KMS-11 (cell line): ENCODE measurements at regions not wholly inside any gene's neighbourhood (a gene's known extent, or its start where the extent isn't known, plus 50 kb on each side); places are given as distances from the start of the nearest gene placed in this dataset.

Source experiments
- H2AFZ ChIP-seq: fragments of 200-600 bp; sonication (generic); 2 replicates; pipeline ENCODE4 v1.6.1; 2016; ENCODE audit warnings: antibody characterized with exemption, mixed run types, low read depth
- H3K27ac ChIP-seq: fragments of 200-600 bp; sonication (generic); 2 replicates; pipeline ENCODE4 v1.6.1; 2016; ENCODE audit warnings: mild to moderate bottlenecking, mixed run types
- H3K27me3 ChIP-seq: fragments of 200-600 bp; sonication (generic); 2 replicates; pipeline ENCODE4 v1.6.1; 2017; ENCODE audit warnings: mild to moderate bottlenecking, low read depth, mixed run types, moderate library complexity; ENCODE audit not compliant: insufficient read depth
- H3K36me3 ChIP-seq: fragments of 200-600 bp; sonication (generic); 2 replicates; pipeline ENCODE4 v1.6.1; 2017; ENCODE audit warnings: mild to moderate bottlenecking, mixed run types; ENCODE audit not compliant: insufficient read depth
- H3K4me1 ChIP-seq: fragments of 200-600 bp; sonication (generic); 2 replicates; pipeline ENCODE4 v1.6.1; 2016; ENCODE audit warnings: mild to moderate bottlenecking, low read depth, mixed run types; ENCODE audit not compliant: poor library complexity, severe bottlenecking
- H3K4me2 ChIP-seq: fragments of 200-600 bp; sonication (generic); 2 replicates; pipeline ENCODE4 v1.7.0; 2016; ENCODE audit warnings: mild to moderate bottlenecking, mixed run types
- H3K4me3 ChIP-seq: fragments of 200-600 bp; sonication (generic); IDR thresholded peaks from 2 replicates; pipeline ENCODE4 v1.6.1; 2017; ENCODE audit warnings: low read depth, low read length, mixed read lengths; ENCODE audit not compliant: insufficient read depth
- H3K79me2 ChIP-seq: fragments of 200-600 bp; sonication (generic); 2 replicates; pipeline ENCODE4 v1.6.1; 2016; ENCODE audit warnings: low read depth, mixed run types; ENCODE audit not compliant: insufficient read depth
- H3K9ac ChIP-seq: fragments of 200-600 bp; sonication (generic); 2 replicates; pipeline ENCODE4 v1.6.1; 2016; ENCODE audit warnings: mild to moderate bottlenecking, mixed run types
- H4K20me1 ChIP-seq: fragments of 200-600 bp; sonication (generic); 2 replicates; pipeline ENCODE4 v1.6.1; 2016; ENCODE audit warnings: mild to moderate bottlenecking, mixed run types; ENCODE audit not compliant: insufficient read depth
- TF ChIP-seq, protein P1 (sequence below): fragments of 200-600 bp; sonication (generic); conservative IDR thresholded peaks from 2 replicates; pipeline ENCODE4 v1.6.1; 2017; ENCODE audit warnings: low read depth, mild to moderate bottlenecking, antibody characterized with exemption, low read length, moderate library complexity, mixed read lengths

- Histone ChIP-seq H2AFZ (no peak overlapping the region), H3K4me2 (no peak overlapping the region)
Measured at GRCh38 chr5:92713826-92714225, 867.2 kb downstream of the NR2F1-AS1 start.

GRCh38 chr5:92713335-92713743 is 867.7 kb downstream of the NR2F1-AS1 start:
- H3K4me1 ChIP-seq: no peaks in the 10 kb centered on the region
- no peaks in the 10 kb centered on the region for H3K36me3 ChIP-seq
- H3K9ac ChIP-seq: no peak overlapping the region
- no peak overlapping the region for H3K4me3 ChIP-seq
- TF ChIP-seq, protein P1, sequence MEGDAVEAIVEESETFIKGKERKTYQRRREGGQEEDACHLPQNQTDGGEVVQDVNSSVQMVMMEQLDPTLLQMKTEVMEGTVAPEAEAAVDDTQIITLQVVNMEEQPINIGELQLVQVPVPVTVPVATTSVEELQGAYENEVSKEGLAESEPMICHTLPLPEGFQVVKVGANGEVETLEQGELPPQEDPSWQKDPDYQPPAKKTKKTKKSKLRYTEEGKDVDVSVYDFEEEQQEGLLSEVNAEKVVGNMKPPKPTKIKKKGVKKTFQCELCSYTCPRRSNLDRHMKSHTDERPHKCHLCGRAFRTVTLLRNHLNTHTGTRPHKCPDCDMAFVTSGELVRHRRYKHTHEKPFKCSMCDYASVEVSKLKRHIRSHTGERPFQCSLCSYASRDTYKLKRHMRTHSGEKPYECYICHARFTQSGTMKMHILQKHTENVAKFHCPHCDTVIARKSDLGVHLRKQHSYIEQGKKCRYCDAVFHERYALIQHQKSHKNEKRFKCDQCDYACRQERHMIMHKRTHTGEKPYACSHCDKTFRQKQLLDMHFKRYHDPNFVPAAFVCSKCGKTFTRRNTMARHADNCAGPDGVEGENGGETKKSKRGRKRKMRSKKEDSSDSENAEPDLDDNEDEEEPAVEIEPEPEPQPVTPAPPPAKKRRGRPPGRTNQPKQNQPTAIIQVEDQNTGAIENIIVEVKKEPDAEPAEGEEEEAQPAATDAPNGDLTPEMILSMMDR: no peak
- H3K79me2 ChIP-seq: no peaks in the 10 kb centered on the region
- H4K20me1 ChIP-seq: no peaks in the 10 kb centered on the region
- no peak overlapping the region for H3K27ac ChIP-seq
- H3K4me2 ChIP-seq: no peak overlapping the region
- H2AFZ ChIP-seq: no peak overlapping the region
- H3K27me3 ChIP-seq: no peaks in the 10 kb centered on the region

More at GRCh38 chr5:92713826-92714225, 867.2 kb downstream of the NR2F1-AS1 start:
- H3K4me3 ChIP-seq: no peak overlapping the region
- H4K20me1 ChIP-seq: no peaks in the 10 kb centered on the region
- H3K27me3 ChIP-seq: no peaks in the 10 kb centered on the region
- H3K4me1 ChIP-seq: no peaks in the 10 kb centered on the region
- H3K79me2 ChIP-seq: no peaks in the 10 kb centered on the region
- TF ChIP-seq, protein P1: no peak
- no peak overlapping the region for H3K27ac ChIP-seq
- no peak overlapping the region for H3K9ac ChIP-seq
- no peaks in the 10 kb centered on the region for H3K36me3 ChIP-seq

GRCh38 chr5:92711956-92712355 is 869.1 kb downstream of the NR2F1-AS1 start:
- no peaks in the 10 kb centered on the region for H3K4me1 ChIP-seq
- TF ChIP-seq, protein P1: no peak
- no peaks in the 10 kb centered on the region for H3K27me3 ChIP-seq
- H3K4me3 ChIP-seq: no peak overlapping the region
- H3K4me2 ChIP-seq: no peak overlapping the region
- H3K9ac ChIP-seq: no peak overlapping the region
- no peaks in the 10 kb centered on the region for H4K20me1 ChIP-seq
- H3K36me3 ChIP-seq: no peaks in the 10 kb centered on the region
- H2AFZ ChIP-seq: no peak overlapping the region
- H3K79me2 ChIP-seq: no peaks in the 10 kb centered on the region
- H3K27ac ChIP-seq: no peak overlapping the region

DNA sequence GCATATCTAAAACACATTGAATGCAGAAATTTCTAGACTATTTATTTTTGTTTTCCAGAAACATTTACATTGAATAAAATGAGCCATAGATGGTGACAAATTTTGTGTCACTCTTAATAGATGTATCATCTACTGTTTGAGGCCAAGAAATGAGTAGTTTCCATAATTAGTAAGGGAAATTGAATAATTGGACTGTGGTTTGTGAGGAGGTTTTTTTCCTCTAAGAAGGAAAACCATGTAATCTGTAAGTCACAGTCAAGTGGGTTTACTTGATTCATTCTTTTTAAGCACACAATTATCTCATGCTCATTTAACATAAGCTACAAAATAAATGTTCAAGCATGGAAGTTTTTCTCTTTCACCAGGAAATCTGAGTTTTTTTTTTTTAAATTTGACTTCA is 876.4 kb downstream of the NR2F1-AS1 start:
- H3K27ac ChIP-seq: no peak overlapping the region
- H2AFZ ChIP-seq: no peak overlapping the region
- no peak overlapping the region for H3K4me2 ChIP-seq
- no peak overlapping the region for H3K4me3 ChIP-seq
- TF ChIP-seq, protein P1: no peak
- no peaks in the 10 kb centered on the region for H3K4me1 ChIP-seq
- no peaks in the 10 kb centered on the region for H4K20me1 ChIP-seq
- H3K79me2 ChIP-seq: no peaks in the 10 kb centered on the region
- H3K27me3 ChIP-seq: no peaks in the 10 kb centered on the region
- no peak overlapping the region for H3K9ac ChIP-seq
- H3K36me3 ChIP-seq: no peaks in the 10 kb centered on the region
